WTC11 (cell line): ENCODE measurements at regions not wholly inside any gene's neighbourhood (a gene's known extent, or its start where the extent isn't known, plus 50 kb on each side); places are given as distances from the start of the nearest gene placed in this dataset.

ENCODE experiments used
- ATAC-seq: fragments of 200-7000 bp; cut with Tn5 transposase; 2 replicates; pipeline ENCODE4 v1.10.0; 2021; ENCODE audit warnings: mild to moderate bottlenecking, moderate library complexity
- CTCF ChIA-PET: fragments of 300-600 bp; sonication (Branson Sonifier 250); formaldehyde crosslinking; loops from one replicate; lab custom pipeline; 2021; ENCODE audit warnings: antibody characterized with exemption; lab: Charles Lee
- POLR2A ChIA-PET: fragments of 350-600 bp; sonication (Branson Sonifier 250); formaldehyde crosslinking; loops from one replicate; lab custom pipeline; 2021; ENCODE audit warnings: antibody characterized with exemption; lab: Charles Lee
- DNase-seq: peaks from one replicate; pipeline ENCODE4 v3.0.0; 2021; ENCODE audit warnings: low spot score
- H3K27ac Mint-ChIP-seq: 2 replicates; pipeline ENCODE4 v1.8.0; 2021; ENCODE audit warnings: mixed read lengths
- H3K27me3 Mint-ChIP-seq: 2 replicates; pipeline ENCODE4 v1.8.0; 2021; ENCODE audit warnings: low read depth, mild to moderate bottlenecking, moderate library complexity, mixed read lengths
- H3K36me3 Mint-ChIP-seq: 2 replicates; pipeline ENCODE4 v1.8.0; 2021; ENCODE audit warnings: mixed read lengths
- H3K4me1 Mint-ChIP-seq: 2 replicates; pipeline ENCODE4 v1.8.0; 2022; ENCODE audit warnings: mixed read lengths
- H3K4me3 Mint-ChIP-seq: 2 replicates; pipeline ENCODE4 v1.8.0; 2021; ENCODE audit warnings: mild to moderate bottlenecking, moderate library complexity, mixed read lengths
- H3K9me3 Mint-ChIP-seq: 2 replicates; pipeline ENCODE4 v1.8.0; 2021; ENCODE audit warnings: mixed read lengths
- ATF2 ChIP-seq: sonication (generic); formaldehyde crosslinking; IDR thresholded peaks from 2 replicates; pipeline ENCODE4 v1.8.1; 2022; ENCODE audit warnings: low read depth, missing genetic modification reagents, borderline replicate concordance
- ATF6 ChIP-seq: sonication (generic); formaldehyde crosslinking; IDR thresholded peaks from 2 replicates; pipeline ENCODE4 v1.8.1; 2023; ENCODE audit warnings: mild to moderate bottlenecking, missing genetic modification reagents
- CREB1 ChIP-seq: sonication (generic); formaldehyde crosslinking; IDR thresholded peaks from 2 replicates; pipeline ENCODE4 v1.8.0; 2023; ENCODE audit warnings: mild to moderate bottlenecking, missing genetic modification reagents
- E2F1 ChIP-seq: sonication (generic); formaldehyde crosslinking; IDR thresholded peaks from 2 replicates; pipeline ENCODE4 v1.8.0; 2022; ENCODE audit warnings: mild to moderate bottlenecking, missing genetic modification reagents
- ELF4 ChIP-seq: sonication (generic); formaldehyde crosslinking; IDR thresholded peaks from 2 replicates; pipeline ENCODE4 v1.8.1; 2022; ENCODE audit warnings: low read depth, mild to moderate bottlenecking, moderate library complexity, missing genetic modification reagents
- GRHL2 ChIP-seq: fragments of 250-450 bp; sonication (Bioruptor Pico); IDR thresholded peaks from 2 replicates; pipeline ENCODE4 v1.8.0; 2022; ENCODE audit warnings: mild to moderate bottlenecking, moderate library complexity; ENCODE audit not compliant: insufficient replicate concordance, severe bottlenecking
- HMGA2 ChIP-seq: fragments of 250-450 bp; sonication (Bioruptor Pico); IDR thresholded peaks from 2 replicates; pipeline ENCODE4 v1.4.0; 2021; ENCODE audit warnings: mild to moderate bottlenecking, moderate library complexity
- IRF2 ChIP-seq: sonication (generic); formaldehyde crosslinking; IDR thresholded peaks from 2 replicates; pipeline ENCODE4 v1.8.0; 2022; ENCODE audit warnings: low read depth, missing genetic modification reagents, borderline replicate concordance
- JAZF1 ChIP-seq: fragments of 250-450 bp; sonication (Bioruptor Pico); IDR thresholded peaks from 2 replicates; pipeline ENCODE4 v1.9.0; 2021; ENCODE audit warnings: moderate library complexity, mild to moderate bottlenecking, inconsistent platforms
- JUN ChIP-seq: sonication (generic); formaldehyde crosslinking; IDR thresholded peaks from 2 replicates; pipeline ENCODE4 v1.8.0; 2023; ENCODE audit warnings: mild to moderate bottlenecking, missing genetic modification reagents
- KAT7 ChIP-seq: sonication (generic); formaldehyde crosslinking; IDR thresholded peaks from 2 replicates; pipeline ENCODE4 v1.8.1; 2023; ENCODE audit warnings: missing genetic modification reagents, mild to moderate bottlenecking, borderline replicate concordance
- MYBL2 ChIP-seq: sonication (generic); formaldehyde crosslinking; IDR thresholded peaks from 2 replicates; pipeline ENCODE4 v1.8.1; 2023; ENCODE audit warnings: mild to moderate bottlenecking, moderate library complexity, missing genetic modification reagents
- NFYB ChIP-seq: sonication (generic); formaldehyde crosslinking; conservative IDR thresholded peaks from 2 replicates; pipeline ENCODE4 v1.8.0; 2022; ENCODE audit warnings: low read depth, missing genetic modification reagents
- NR3C1 ChIP-seq: sonication (generic); formaldehyde crosslinking; conservative IDR thresholded peaks from 2 replicates; pipeline ENCODE4 v1.8.1; 2023; ENCODE audit warnings: low read depth, mild to moderate bottlenecking, missing genetic modification reagents
- PREB ChIP-seq: sonication (generic); formaldehyde crosslinking; IDR thresholded peaks from 2 replicates; pipeline ENCODE4 v1.8.1; 2022; ENCODE audit warnings: mild to moderate bottlenecking, missing genetic modification reagents, moderate library complexity, borderline replicate concordance
- SOX15 ChIP-seq: fragments of 250-450 bp; sonication (Bioruptor Pico); IDR thresholded peaks from 2 replicates; pipeline ENCODE4 v1.9.0; 2021; ENCODE audit warnings: mild to moderate bottlenecking
- TCF7 ChIP-seq: sonication (generic); formaldehyde crosslinking; IDR thresholded peaks from 2 replicates; pipeline ENCODE4 v1.8.0; 2022; ENCODE audit warnings: mild to moderate bottlenecking, low read depth, missing genetic modification reagents, moderate library complexity
- ZNF138 ChIP-seq: sonication (generic); formaldehyde crosslinking; conservative IDR thresholded peaks from 2 replicates; pipeline ENCODE4 v1.8.1; 2022; ENCODE audit warnings: mild to moderate bottlenecking, moderate library complexity, missing genetic modification reagents
- ZNF671 ChIP-seq: fragments of 250-450 bp; sonication (Bioruptor Pico); IDR thresholded peaks from 2 replicates; pipeline ENCODE4 v1.8.0; 2021; ENCODE audit warnings: mild to moderate bottlenecking
- TF ChIP-seq, protein P1 (sequence below): fragments of 250-450 bp; sonication (Bioruptor Pico); conservative IDR thresholded peaks from 2 replicates; pipeline ENCODE4 v1.9.0; 2021; ENCODE audit warnings: mild to moderate bottlenecking
- TF ChIP-seq, protein P2 (sequence below): fragments of 250-450 bp; sonication (Bioruptor Pico); IDR thresholded peaks from 2 replicates; pipeline ENCODE4 v1.9.0; 2021; ENCODE audit warnings: mild to moderate bottlenecking
- TF ChIP-seq, protein P3 (sequence below): fragments of 250-450 bp; sonication (Bioruptor Pico); IDR thresholded peaks from 2 replicates; pipeline ENCODE4 v1.8.0; 2021; ENCODE audit warnings: mild to moderate bottlenecking
- TF ChIP-seq, protein P4 (sequence below): fragments of 250-450 bp; sonication (Bioruptor Pico); IDR thresholded peaks from 2 replicates; pipeline ENCODE4 v1.9.0; 2021; ENCODE audit warnings: moderate library complexity, mild to moderate bottlenecking, inconsistent platforms, borderline replicate concordance
- TF ChIP-seq, protein P5 (sequence below): sonication (generic); formaldehyde crosslinking; IDR thresholded peaks from 2 replicates; pipeline ENCODE4 v1.8.0; 2023; ENCODE audit warnings: missing genetic modification reagents

- H3K4me3 Mint-ChIP-seq = no peak overlapping the region
- DNase-seq (no peak), ATAC-seq (no peak)
- no peaks in the 10 kb centered on the region for H3K27me3 Mint-ChIP-seq
- ChIA-PET POLR2A (no interaction called here), CTCF (no interaction called here)
- H3K9me3 Mint-ChIP-seq = no peaks in the 10 kb centered on the region
- no peak overlapping the region for H3K27ac Mint-ChIP-seq
- TF ChIP-seq KAT7 (no peak), GRHL2 (no peak), HMGA2 (no peak), E2F1 (CRISPR knock-in tag) (no peak), TCF7 (no peak), MYBL2 (CRISPR knock-in tag) (no peak), JAZF1 (CRISPR knock-in tag) (no peak), CREB1 (CRISPR knock-in tag) (no peak), PREB (CRISPR knock-in tag) (no peak)
- TF ChIP-seq, protein P1, sequence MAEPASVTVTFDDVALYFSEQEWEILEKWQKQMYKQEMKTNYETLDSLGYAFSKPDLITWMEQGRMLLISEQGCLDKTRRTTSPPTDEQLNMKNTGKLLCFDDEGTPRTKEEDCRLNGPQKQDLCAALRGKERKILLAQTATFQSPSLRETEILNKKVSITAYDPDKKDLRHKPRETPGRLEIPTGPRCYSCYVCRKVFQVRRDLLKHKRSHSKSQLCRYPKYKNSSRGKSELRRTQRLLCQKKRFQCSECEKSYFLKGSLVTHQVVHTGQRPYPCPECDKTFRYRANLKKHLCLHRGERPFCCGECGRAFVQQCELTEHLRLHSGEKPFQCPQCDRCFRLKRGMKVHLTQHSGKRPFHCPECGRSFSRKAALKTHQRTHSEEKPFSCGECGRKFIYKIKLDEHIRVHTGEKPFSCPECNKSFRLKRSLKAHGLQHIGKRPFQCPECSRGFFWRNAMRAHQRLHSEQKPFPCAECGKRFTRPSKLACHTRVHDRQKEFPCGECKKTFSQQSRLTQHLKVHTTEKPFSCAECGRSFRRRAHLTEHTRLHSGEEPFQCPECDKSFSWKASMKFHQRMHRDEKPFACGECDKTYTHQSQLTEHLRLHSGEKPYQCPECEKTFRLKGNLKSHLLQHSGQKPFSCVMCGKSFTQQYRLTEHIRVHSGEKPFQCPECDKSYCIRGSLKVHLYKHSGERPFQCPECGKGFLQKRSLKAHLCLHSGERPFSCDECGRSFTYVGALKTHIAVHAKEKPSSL (CRISPR knock-in tag) = no peak
- TF ChIP-seq, protein P2, sequence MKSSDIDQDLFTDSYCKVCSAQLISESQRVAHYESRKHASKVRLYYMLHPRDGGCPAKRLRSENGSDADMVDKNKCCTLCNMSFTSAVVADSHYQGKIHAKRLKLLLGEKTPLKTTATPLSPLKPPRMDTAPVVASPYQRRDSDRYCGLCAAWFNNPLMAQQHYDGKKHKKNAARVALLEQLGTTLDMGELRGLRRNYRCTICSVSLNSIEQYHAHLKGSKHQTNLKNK (CRISPR knock-in tag) = no peak
- no peaks in the 10 kb centered on the region for H3K36me3 Mint-ChIP-seq
- no peaks in the 10 kb centered on the region for H3K4me1 Mint-ChIP-seq
These were observed 183.2 kb upstream of the ITGA4 start for GRCh38 chr2:181273986-181274385.

GRCh38 chr2:181275643-181276070 lies 181.5 kb upstream of the ITGA4 start:
- no peaks in the 10 kb centered on the region for H3K27me3 Mint-ChIP-seq
- CTCF ChIA-PET = interaction anchor here (0.7 to 1.0 kb wide), 2 partner anchors 29 to 156 kb away, joined by 3 read pairs; no protein-coding TSS in a partner anchor
- TF ChIP-seq ELF4 (CRISPR knock-in tag) (no peak), NR3C1 (CRISPR knock-in tag) (no peak), ZNF671 (CRISPR knock-in tag) (no peak), SOX15 (CRISPR knock-in tag) (no peak), ATF2 (CRISPR knock-in tag) (no peak), NFYB (CRISPR knock-in tag) (no peak), JUN (CRISPR knock-in tag) (no peak), ATF6 (CRISPR knock-in tag) (no peak), ZNF138 (CRISPR knock-in tag) (no peak), IRF2 (CRISPR knock-in tag) (no peak)
- TF ChIP-seq, protein P3, sequence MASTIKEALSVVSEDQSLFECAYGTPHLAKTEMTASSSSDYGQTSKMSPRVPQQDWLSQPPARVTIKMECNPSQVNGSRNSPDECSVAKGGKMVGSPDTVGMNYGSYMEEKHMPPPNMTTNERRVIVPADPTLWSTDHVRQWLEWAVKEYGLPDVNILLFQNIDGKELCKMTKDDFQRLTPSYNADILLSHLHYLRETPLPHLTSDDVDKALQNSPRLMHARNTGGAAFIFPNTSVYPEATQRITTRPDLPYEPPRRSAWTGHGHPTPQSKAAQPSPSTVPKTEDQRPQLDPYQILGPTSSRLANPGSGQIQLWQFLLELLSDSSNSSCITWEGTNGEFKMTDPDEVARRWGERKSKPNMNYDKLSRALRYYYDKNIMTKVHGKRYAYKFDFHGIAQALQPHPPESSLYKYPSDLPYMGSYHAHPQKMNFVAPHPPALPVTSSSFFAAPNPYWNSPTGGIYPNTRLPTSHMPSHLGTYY (CRISPR knock-in tag) = no peak
- TF ChIP-seq, protein P4, sequence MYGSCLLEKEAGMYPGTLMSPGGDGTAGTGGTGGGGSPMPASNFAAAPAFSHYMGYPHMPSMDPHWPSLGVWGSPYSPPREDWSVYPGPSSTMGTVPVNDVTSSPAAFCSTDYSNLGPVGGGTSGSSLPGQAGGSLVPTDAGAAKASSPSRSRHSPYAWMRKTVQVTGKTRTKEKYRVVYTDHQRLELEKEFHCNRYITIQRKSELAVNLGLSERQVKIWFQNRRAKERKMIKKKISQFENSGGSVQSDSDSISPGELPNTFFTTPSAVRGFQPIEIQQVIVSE (CRISPR knock-in tag) = no peak
- TF ChIP-seq, protein P5, sequence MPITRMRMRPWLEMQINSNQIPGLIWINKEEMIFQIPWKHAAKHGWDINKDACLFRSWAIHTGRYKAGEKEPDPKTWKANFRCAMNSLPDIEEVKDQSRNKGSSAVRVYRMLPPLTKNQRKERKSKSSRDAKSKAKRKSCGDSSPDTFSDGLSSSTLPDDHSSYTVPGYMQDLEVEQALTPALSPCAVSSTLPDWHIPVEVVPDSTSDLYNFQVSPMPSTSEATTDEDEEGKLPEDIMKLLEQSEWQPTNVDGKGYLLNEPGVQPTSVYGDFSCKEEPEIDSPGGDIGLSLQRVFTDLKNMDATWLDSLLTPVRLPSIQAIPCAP (CRISPR knock-in tag) = no peak
- TF ChIP-seq, all 79 proteins: peak for 0
- Mint-ChIP-seq H3K36me3 (no peaks in the 10 kb centered on the region), H3K27ac (no peak overlapping the region), H3K4me3 (no peak overlapping the region), H3K4me1 (no peaks in the 10 kb centered on the region), H3K9me3 (no peaks in the 10 kb centered on the region)
- POLR2A ChIA-PET = no interaction called here
- peak; percentile 13 for DNase-seq
- ATAC-seq = peak; percentile 98
